SIG-M5 treated with dmso at 0.1 percent for 504 hours (cell line): ENCODE measurements at regions not wholly inside any gene's neighbourhood (a gene's known extent, or its start where the extent isn't known, plus 50 kb on each side); places are given as distances from the start of the nearest gene placed in this dataset.

Source experiments
- DNase-seq: peaks from one replicate; lab custom pipeline; 2025; ENCODE audit not compliant: unreplicated experiment; lab: John Stamatoyannopoulos, UW

GRCh38 chr14:26395726-26396125 lies 202.1 kb downstream of the NOVA1 start:
- no peak for DNase-seq

- peak; percentile 11 for DNase-seq
These were observed 203.6 kb downstream of the NOVA1 start for GRCh38 chr14:26394150-26394810.

- DNase-seq = no peak
These were observed 205.3 kb downstream of the NOVA1 start for GRCh38 chr14:26392498-26392897.

GRCh38 chr14:26389646-26390508 lies 208.0 kb downstream of the NOVA1 start:
- no peak for DNase-seq

- DNase-seq = no peak
These were observed 212.5 kb downstream of the NOVA1 start for GRCh38 chr14:26385310-26385709.

GRCh38 chr14:26382901-26383685 lies 214.7 kb downstream of the NOVA1 start:
- DNase-seq = no peak

- DNase-seq = no peak
These were observed 216.4 kb downstream of the NOVA1 start for GRCh38 chr14:26381405-26381804.

GRCh38 chr14:26380637-26381036 lies 217.2 kb downstream of the NOVA1 start:
- no peak for DNase-seq

GRCh38 chr14:26379951-26380350 lies 217.9 kb downstream of the NOVA1 start:
- no peak for DNase-seq

- DNase-seq = no peak
These were observed 220.7 kb downstream of the NOVA1 start for GRCh38 chr14:26377150-26377549.

GRCh38 chr14:26370115-26370514 lies 227.7 kb downstream of the NOVA1 start:
- DNase-seq = no peak

- no peak for DNase-seq
These were observed 234.1 kb downstream of the NOVA1 start for GRCh38 chr14:26363689-26364088.

GRCh38 chr14:26344596-26344995 lies 253.2 kb downstream of the NOVA1 start:
- DNase-seq = no peak

- DNase-seq = no peak
These were observed 258.5 kb downstream of the NOVA1 start for GRCh38 chr14:26339381-26339780.

GRCh38 chr14:26338231-26338630 lies 259.6 kb downstream of the NOVA1 start:
- no peak for DNase-seq

GRCh38 chr14:26334288-26334687 lies 263.5 kb downstream of the NOVA1 start:
- DNase-seq = no peak

- no peak for DNase-seq
These were observed 264.9 kb downstream of the NOVA1 start for GRCh38 chr14:26332966-26333365.

- no peak for DNase-seq
These were observed 266.9 kb downstream of the NOVA1 start for GRCh38 chr14:26330982-26331381.

GRCh38 chr14:26328791-26329190 lies 269.0 kb downstream of the NOVA1 start:
- DNase-seq = no peak

- no peak for DNase-seq
These were observed 274.0 kb downstream of the NOVA1 start for GRCh38 chr14:26323869-26324268.

GRCh38 chr14:26320886-26321285 lies 276.9 kb downstream of the NOVA1 start:
- DNase-seq = no peak
